ENCODE measurements at regions not wholly inside any gene's neighbourhood (a gene's known extent, or its start where the extent isn't known, plus 50 kb on each side); places are given as distances from the start of the nearest gene placed in this dataset.

DNA sequence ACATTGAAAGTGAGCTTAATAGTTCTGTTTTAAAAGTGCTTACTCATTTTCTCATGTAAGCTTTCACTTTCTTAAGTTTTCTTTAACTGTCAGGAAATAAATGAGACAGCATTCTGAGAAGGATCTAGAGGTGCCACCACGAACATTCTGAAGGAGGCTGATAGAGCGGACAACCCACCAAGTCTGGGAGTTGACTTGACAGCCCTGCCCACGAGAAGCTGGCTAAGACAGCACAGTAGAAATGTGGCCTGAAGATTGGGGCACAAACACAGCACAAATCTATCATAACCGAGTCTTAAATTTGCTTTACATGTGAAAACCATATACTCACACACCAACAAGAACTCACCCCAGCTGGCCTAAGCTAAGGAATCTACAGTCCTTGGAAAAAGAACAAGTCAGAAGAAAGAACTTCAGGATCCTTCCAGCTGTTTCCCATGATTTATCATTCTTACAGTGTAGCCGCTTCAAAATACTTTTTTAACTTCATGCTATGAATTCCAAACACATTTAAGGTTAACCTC lies 144.2 kb upstream of the TNFAIP3 start:
- H3K4me3 Mint-ChIP-seq = no peak overlapping the region

DNA sequence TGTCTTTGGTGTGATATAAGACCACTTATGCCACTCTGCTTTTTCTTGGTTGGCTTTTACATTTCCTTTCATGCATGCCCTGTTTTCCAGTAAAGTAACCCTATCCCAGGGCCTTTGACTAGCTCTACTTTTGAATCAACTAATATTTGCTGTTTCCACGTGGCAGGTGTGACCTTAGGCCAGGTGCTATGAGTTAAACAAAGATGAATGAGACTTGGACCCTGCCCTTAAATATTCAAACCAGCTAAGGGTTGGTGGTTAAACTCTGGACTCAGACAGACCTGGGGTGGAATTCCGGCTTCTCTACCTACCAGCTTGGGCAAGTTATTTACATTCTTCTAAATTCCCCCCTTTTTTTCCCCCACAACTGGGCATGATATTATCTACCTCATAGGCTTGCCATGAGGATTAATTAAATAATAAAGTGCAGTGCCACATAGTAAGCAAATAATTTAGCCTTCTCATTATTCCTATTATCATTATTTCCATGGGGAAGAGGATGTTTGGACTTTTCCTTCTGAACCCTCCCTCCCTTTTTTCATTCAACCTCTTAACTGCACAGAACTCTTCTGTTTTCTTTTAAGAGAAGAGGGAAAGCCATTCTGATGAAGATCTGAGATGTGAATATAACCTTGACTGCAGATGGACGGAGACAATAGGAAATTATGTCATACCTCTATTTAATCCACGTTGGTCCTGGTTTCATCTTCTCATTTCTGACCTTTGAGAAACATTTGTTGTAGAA lies 143.6 kb upstream of the TNFAIP3 start:
- no peak overlapping the region for H3K4me3 Mint-ChIP-seq
- TF ChIP-seq, protein P1, sequence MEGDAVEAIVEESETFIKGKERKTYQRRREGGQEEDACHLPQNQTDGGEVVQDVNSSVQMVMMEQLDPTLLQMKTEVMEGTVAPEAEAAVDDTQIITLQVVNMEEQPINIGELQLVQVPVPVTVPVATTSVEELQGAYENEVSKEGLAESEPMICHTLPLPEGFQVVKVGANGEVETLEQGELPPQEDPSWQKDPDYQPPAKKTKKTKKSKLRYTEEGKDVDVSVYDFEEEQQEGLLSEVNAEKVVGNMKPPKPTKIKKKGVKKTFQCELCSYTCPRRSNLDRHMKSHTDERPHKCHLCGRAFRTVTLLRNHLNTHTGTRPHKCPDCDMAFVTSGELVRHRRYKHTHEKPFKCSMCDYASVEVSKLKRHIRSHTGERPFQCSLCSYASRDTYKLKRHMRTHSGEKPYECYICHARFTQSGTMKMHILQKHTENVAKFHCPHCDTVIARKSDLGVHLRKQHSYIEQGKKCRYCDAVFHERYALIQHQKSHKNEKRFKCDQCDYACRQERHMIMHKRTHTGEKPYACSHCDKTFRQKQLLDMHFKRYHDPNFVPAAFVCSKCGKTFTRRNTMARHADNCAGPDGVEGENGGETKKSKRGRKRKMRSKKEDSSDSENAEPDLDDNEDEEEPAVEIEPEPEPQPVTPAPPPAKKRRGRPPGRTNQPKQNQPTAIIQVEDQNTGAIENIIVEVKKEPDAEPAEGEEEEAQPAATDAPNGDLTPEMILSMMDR (IDR thresholded peaks at IDR 0.05) = no peak
- no peak for TF ChIP-seq EZH2 (IDR thresholded peaks at IDR 0.05; ENCODE audit: borderline replicate concordance, insufficient read depth, low read depth, low read length, poor library complexity, severe bottlenecking)
- H3K27ac Mint-ChIP-seq = no peak overlapping the region
- Histone ChIP-seq H3K27me3 (replicated peaks in 1 of 4; ENCODE audit: control extremely low read depth in 1 of 4, control insufficient read depth in 3 of 4, insufficient read depth in 4 of 4, low read length in 3 of 4) (no peaks in the 10 kb centered on the region), H2AFZ (ENCODE audit: insufficient read depth, low read depth, low read length, poor library complexity, severe bottlenecking) (no peak overlapping the region), H3K36me3 (replicated peaks in 1 of 2; ENCODE audit: control extremely low read depth in 1 of 2, control insufficient read depth in 1 of 2, extremely low read depth in 1 of 2, insufficient read depth in 2 of 2, low read length in 1 of 2) (no peaks in the 10 kb centered on the region), H3K9ac (ENCODE audit: low read length) (no peak overlapping the region), H4K20me1 (ENCODE audit: control insufficient read depth, insufficient read depth, low read length, poor library complexity, severe bottlenecking) (no peaks in the 10 kb centered on the region), H3K79me2 (ENCODE audit: control insufficient read depth, insufficient read depth, low read length) (no peaks in the 10 kb centered on the region), H3K4me2 (replicated peaks; ENCODE audit: low read depth, low read length, poor library complexity, severe bottlenecking) (no peak overlapping the region), H3K4me1 (ENCODE audit: control insufficient read depth in 2 of 2, insufficient read depth in 2 of 2, low read length in 2 of 2) (no peaks in the 10 kb centered on the region), H3K27ac (ENCODE audit: low read length in 2 of 2) (no peak overlapping the region), H3K4me3 (ENCODE audit: control extremely low read depth in 1 of 5, extremely low read depth in 1 of 5, insufficient read depth in 1 of 5, low read depth in 2 of 5, low read length in 4 of 5) (no peak overlapping the region), H3K9me3 (ENCODE audit: control extremely low read depth in 1 of 3, control insufficient read depth in 2 of 3, insufficient read depth in 1 of 3, low read length in 2 of 3) (peaks cover 0 to 6% (median 0%) of the 10 kb centered on the region in 3 donors)
- H3K27me3 Mint-ChIP-seq = peaks cover 5% of the 10 kb centered on the region
- intact Hi-C loops (cut with micrococcal nuclease) = no loop called here
- H3K4me1 Mint-ChIP-seq = no peaks in the 10 kb centered on the region
- POLR2A ChIA-PET = no interaction called here
- no peaks in the 10 kb centered on the region for H3K9me3 Mint-ChIP-seq (ENCODE audit: insufficient read depth)
- DNase-seq = no peak
- CTCF ChIA-PET = interaction anchor here (0.6 to 1.7 kb wide), 3 partner anchors 11 to 252 kb away, joined by 3 to 4 read pairs (median 3); no protein-coding TSS in a partner anchor
- no CpG with 5 or more reads among the region's 4 CpGs for WGBS (ENCODE audit: insufficient coverage)
- no peak for ATAC-seq (ENCODE audit: low read depth)

More for the DNA sequence above, 144.2 kb upstream of the TNFAIP3 start:
- no peak for DNase-seq
- POLR2A ChIA-PET = no interaction called here
- peak overlapping the region; percentile 32 for H2AFZ ChIP-seq (ENCODE audit: insufficient read depth, low read depth, low read length, poor library complexity, severe bottlenecking)
- no peaks in the 10 kb centered on the region for H3K79me2 ChIP-seq (ENCODE audit: control insufficient read depth, insufficient read depth, low read length)
- no peak overlapping the region for H3K27ac Mint-ChIP-seq
- H3K9me3 ChIP-seq (ENCODE audit: control extremely low read depth in 1 of 3, control insufficient read depth in 2 of 3, insufficient read depth in 1 of 3, low read length in 2 of 3) = peaks cover 0 to 6% (median 0%) of the 10 kb centered on the region in 3 donors
- H3K27ac ChIP-seq (ENCODE audit: low read length in 2 of 2) = no peak overlapping the region
- no peaks in the 10 kb centered on the region for H4K20me1 ChIP-seq (ENCODE audit: control insufficient read depth, insufficient read depth, low read length, poor library complexity, severe bottlenecking)
- no peak overlapping the region for H3K4me3 ChIP-seq (ENCODE audit: control extremely low read depth in 1 of 5, extremely low read depth in 1 of 5, insufficient read depth in 1 of 5, low read depth in 2 of 5, low read length in 4 of 5)
- 27% methylated on average over 4 of the region's 5 CpGs for WGBS (ENCODE audit: insufficient coverage)
- no peaks in the 10 kb centered on the region for H3K4me1 ChIP-seq (ENCODE audit: control insufficient read depth in 2 of 2, insufficient read depth in 2 of 2, low read length in 2 of 2)
- no peak for TF ChIP-seq EZH2 (IDR thresholded peaks at IDR 0.05; ENCODE audit: borderline replicate concordance, insufficient read depth, low read depth, low read length, poor library complexity, severe bottlenecking)
- TF ChIP-seq, protein P1 (IDR thresholded peaks at IDR 0.05) = no peak
- H3K9ac ChIP-seq (ENCODE audit: low read length) = no peak overlapping the region
- H3K27me3 Mint-ChIP-seq = peaks cover 2% of the 10 kb centered on the region
- no peak for ATAC-seq (ENCODE audit: low read depth)
- H3K4me2 ChIP-seq (replicated peaks; ENCODE audit: low read depth, low read length, poor library complexity, severe bottlenecking) = peak overlapping the region; percentile 8
- no peaks in the 10 kb centered on the region for H3K27me3 ChIP-seq (replicated peaks in 1 of 4; ENCODE audit: control extremely low read depth in 1 of 4, control insufficient read depth in 3 of 4, insufficient read depth in 4 of 4, low read length in 3 of 4)
- intact Hi-C loops (cut with micrococcal nuclease) = no loop called here
- no peaks in the 10 kb centered on the region for H3K4me1 Mint-ChIP-seq
- no peaks in the 10 kb centered on the region for H3K9me3 Mint-ChIP-seq (ENCODE audit: insufficient read depth)
- no peaks in the 10 kb centered on the region for H3K36me3 ChIP-seq (replicated peaks in 1 of 2; ENCODE audit: control extremely low read depth in 1 of 2, control insufficient read depth in 1 of 2, extremely low read depth in 1 of 2, insufficient read depth in 2 of 2, low read length in 1 of 2)
- CTCF ChIA-PET = interaction anchor here (0.6 to 1.4 kb wide), 3 partner anchors 11 to 284 kb away, joined by 3 to 4 read pairs (median 3); no protein-coding TSS in a partner anchor
